HepG2 (cell line): ENCODE measurements at regions not wholly inside any gene's neighbourhood (a gene's known extent, or its start where the extent isn't known, plus 50 kb on each side); places are given as distances from the start of the nearest gene placed in this dataset.

ENCODE experiments used
- ATAC-seq: fragments of 200-7000 bp; cut with Tn5 transposase; 3 replicates; pipeline ENCODE4 v1.9.1; 2020; ENCODE audit warnings: mild to moderate bottlenecking, moderate library complexity
- BruUV-seq: library from RNA; stranded (reverse); fragments of 400-500 nt; replicated peaks from 2 replicates; lab custom pipeline; 2021; lab: Mats Ljungman, UMichigan
- CTCF ChIA-PET: fragments of 300-600 bp; formaldehyde crosslinking; extraction: SDS; loops from one replicate; lab custom pipeline; 2021; ENCODE audit warnings: low total read pairs, inconsistent platforms, low intra/inter-chr PET ratio; lab: Yijun Ruan, JAX
- POLR2A ChIA-PET: fragments of 350-600 bp; sonication (Branson Sonifier 250); formaldehyde crosslinking; loops from one replicate; lab custom pipeline; 2020; ENCODE audit warnings: antibody characterized with exemption, inconsistent platforms; lab: Yijun Ruan, JAX
- DNase-seq: peaks from one replicate; pipeline ENCODE4 v3.0.0-alpha.2; 2015; ENCODE audit warnings: low spot score
- FAIRE-seq: peaks from 3 replicates; lab custom pipeline; 2011; peaks lifted over from hg19 to GRCh38; lab: Jason Lieb, UNC
- H2AFZ ChIP-seq: one replicate; pipeline ENCODE4 v1.6.1; 2011; ENCODE audit warnings: low read length, inconsistent platforms
- H3K27ac ChIP-seq: fragments of 300-600 bp; 3 replicates; pipeline ENCODE4 v1.8.0; 2011; ENCODE audit warnings: mixed run types, mild to moderate bottlenecking, mixed read lengths, low read length, inconsistent platforms; ENCODE audit not compliant: insufficient read depth; ENCODE audit errors: extremely low read length
- H3K27me3 ChIP-seq, 2 experiments: fragments of 200-600 bp in 1 of 2; 2 replicates in 1 of 2; 3 replicates in 1 of 2; pipeline versions ENCODE4 v1.6.0 to v1.8.0; 2011; ENCODE audit warnings: low read length in 2 of 2, mild to moderate bottlenecking in 2 of 2, moderate library complexity in 2 of 2, inconsistent platforms in 1 of 2; ENCODE audit not compliant: insufficient read depth in 2 of 2, control insufficient read depth in 1 of 2
- H3K36me3 ChIP-seq, 2 experiments: fragments of 200-600 bp in 1 of 2; replicated peaks in 1 of 2; 2 replicates in 1 of 2; 3 replicates in 1 of 2; pipeline versions ENCODE4 v1.5.1 to v1.8.0; 2011; ENCODE audit warnings: low read length in 2 of 2, inconsistent platforms in 1 of 2; ENCODE audit not compliant: insufficient read depth in 2 of 2, control insufficient read depth in 1 of 2
- H3K4me1 ChIP-seq: 2 replicates; pipeline ENCODE4 v1.5.1; 2012; ENCODE audit warnings: low read length, inconsistent platforms; ENCODE audit not compliant: insufficient read depth
- H3K4me2 ChIP-seq: 2 replicates; pipeline ENCODE4 v1.6.0; 2011; ENCODE audit warnings: low read depth, low read length, inconsistent platforms
- H3K4me3 ChIP-seq, 3 experiments: fragments of 200-600 bp in 1 of 3; sonication (generic), shearing (Covaris generic) in 1 of 3; replicated peaks in 1 of 3; 2 replicates each; pipeline ENCODE4 v1.5.1; 2011 to 2016; ENCODE audit warnings: low read length in 3 of 3, inconsistent platforms in 2 of 3, low read depth in 2 of 3, mild to moderate bottlenecking in 2 of 3, control low read depth in 1 of 3, mixed read lengths in 1 of 3; ENCODE audit not compliant: insufficient read depth in 1 of 3
- H3K79me2 ChIP-seq: one replicate; pipeline ENCODE4 v1.6.1; 2011; ENCODE audit warnings: low read length, inconsistent platforms; ENCODE audit not compliant: insufficient read depth
- H3K9ac ChIP-seq: 2 replicates; pipeline ENCODE4 v1.6.0; 2011; ENCODE audit warnings: mild to moderate bottlenecking, low read depth, low read length, inconsistent platforms; ENCODE audit not compliant: insufficient read depth
- H3K9me3 ChIP-seq: 2 replicates; pipeline ENCODE4 v1.5.1; 2012; ENCODE audit warnings: mild to moderate bottlenecking, low read length
- H4K20me1 ChIP-seq: 2 replicates; pipeline ENCODE4 v1.6.0; 2011; ENCODE audit warnings: inconsistent platforms, mild to moderate bottlenecking, low read length, moderate library complexity; ENCODE audit not compliant: insufficient read depth
- CHD4 ChIP-seq: fragments of 200-600 bp; sonication (generic); IDR thresholded peaks from 2 replicates; pipeline ENCODE4 v1.7.0; 2017; ENCODE audit warnings: mild to moderate bottlenecking, low read length, borderline replicate concordance
- DBP ChIP-seq: sonication (generic); formaldehyde crosslinking; IDR thresholded peaks from 2 replicates; pipeline ENCODE4 v1.4.0; 2020; ENCODE audit warnings: missing genetic modification reagents; ENCODE audit errors: not compliant biosample characterization
- MAZ ChIP-seq, 2 experiments: sonication (generic) in 1 of 2; formaldehyde crosslinking in 1 of 2; IDR thresholded peaks; 2 replicates each; pipeline versions ENCODE4 v1.5.0 to v1.6.1; 2012 to 2020; ENCODE audit warnings: low read depth in 2 of 2, mild to moderate bottlenecking in 2 of 2, borderline replicate concordance in 1 of 2, improper control_type of control experiment in 1 of 2, low read length in 1 of 2, missing genetic modification reagents in 1 of 2, moderate library complexity in 1 of 2
- TMF1 ChIP-seq: sonication (generic); formaldehyde crosslinking; IDR thresholded peaks from 2 replicates; pipeline ENCODE4 v1.8.1; 2022; ENCODE audit warnings: low read depth, missing genetic modification reagents
- ZNF766 ChIP-seq: sonication (generic); formaldehyde crosslinking; IDR thresholded peaks from 2 replicates; pipeline ENCODE4 v1.5.0; 2020; ENCODE audit warnings: missing genetic modification reagents, borderline replicate concordance
- WGBS: methylation state at CpG from one replicate; pipeline ENCODE4 v1.1.6; 2017; ENCODE audit warnings: low lambda C conversion rate; 5-methylcytosine and 5-hydroxymethylcytosine counted together
- in situ Hi-C: cut with HindIII; loops from 2 replicates; pipeline ENCODE4 v1.10.0; 2017; ENCODE audit warnings: low pct_unique_long_range_greater_than_20kb; ENCODE audit not compliant: extremely low pct_ligation_motif_present
- intact Hi-C: fragments of 100-400 bp; cut with micrococcal nuclease; formaldehyde crosslinking; loops from one replicate; pipeline ENCODE4 v1.10.0; 2022; ENCODE audit not compliant: unreplicated experiment
- TF ChIP-seq, protein P1 (sequence below): sonication (generic); formaldehyde crosslinking; IDR thresholded peaks from 2 replicates; pipeline ENCODE4 v1.8.0; 2022; ENCODE audit warnings: missing genetic modification reagents, mild to moderate bottlenecking, inconsistent platforms, borderline replicate concordance

GRCh38 chr19:30802424-30803013 lies 430.3 kb downstream of the ZNF536 start:
- no peak for FAIRE-seq
- POLR2A ChIA-PET = no interaction called here
- in situ Hi-C loops = no loop called here

More at GRCh38 chr19:30802424-30803013, 430.3 kb downstream of the ZNF536 start:
- Histone ChIP-seq H4K20me1 (no peaks in the 10 kb centered on the region), H3K9ac (no peak overlapping the region), H3K27ac (no peak overlapping the region), H2AFZ (no peak overlapping the region), H3K9me3 (peaks cover 11% of the 10 kb centered on the region; the same call in 1 of the 2 replicates), H3K4me3 (no peak overlapping the region), H3K36me3 (no peaks in the 10 kb centered on the region), H3K4me2 (no peak overlapping the region), H3K4me1 (no peaks in the 10 kb centered on the region), H3K27me3 (0 out of 5 replicates have a peak, but pooled peaks cover 0 to 3% of the 10 kb centered on the region in 2 experiments), H3K79me2 (no peaks in the 10 kb centered on the region)
- TF ChIP-seq, protein P1, sequence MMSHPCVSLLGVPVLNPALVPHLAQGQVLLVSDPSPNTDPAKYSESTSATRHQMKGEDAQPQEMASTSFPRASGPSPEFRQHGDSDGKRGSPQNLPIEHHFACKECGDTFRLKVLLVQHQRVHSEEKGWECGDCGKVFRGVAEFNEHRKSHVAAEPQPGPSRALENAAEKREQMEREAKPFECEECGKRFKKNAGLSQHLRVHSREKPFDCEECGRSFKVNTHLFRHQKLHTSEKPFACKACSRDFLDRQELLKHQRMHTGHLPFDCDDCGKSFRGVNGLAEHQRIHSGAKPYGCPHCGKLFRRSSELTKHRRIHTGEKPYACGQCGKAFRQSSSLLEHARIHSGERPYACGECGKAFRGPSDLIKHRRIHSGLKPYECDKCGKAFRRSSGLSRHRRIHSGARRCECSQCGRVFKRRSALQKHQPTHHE (CRISPR knock-in tag) = no peak
- no peak for TF ChIP-seq CHD4
- no peak for TF ChIP-seq ZNF766 (CRISPR knock-in tag)
- TF ChIP-seq MAZ (IDR thresholded peaks at IDR 0.05; ENCODE audit: borderline replicate concordance, low read depth, low read length) = no peak
- TF ChIP-seq MAZ (CRISPR knock-in tag; IDR thresholded peaks at IDR 0.05; ENCODE audit: low read depth) = no peak
- TF ChIP-seq TMF1 (CRISPR knock-in tag) = no peak
- no peak for TF ChIP-seq DBP (CRISPR knock-in tag)
- DNase-seq (no peak), ATAC-seq (no peak)
- CTCF ChIA-PET = no interaction called here
- intact Hi-C loops = no loop called here
- BruUV-seq = no TSS peak
- 30% methylated on average over 6 of the region's 6 CpGs for WGBS
